SK-N-SH treated with all-trans-retinoic acid at 6 μM for 48 hours (cell line): ENCODE measurements at regions not wholly inside any gene's neighbourhood (a gene's known extent, or its start where the extent isn't known, plus 50 kb on each side); places are given as distances from the start of the nearest gene placed in this dataset.

Experiments
- ATAC-seq: fragments of 200-7000 bp; cut with Tn5 transposase; 3 replicates; pipeline ENCODE4 v1.9.1; 2020; ENCODE audit warnings: mild to moderate bottlenecking, moderate library complexity
- ARNTL ChIP-seq: fragments of 450-650 bp; formaldehyde crosslinking; IDR thresholded peaks from 2 replicates; pipeline ENCODE4 v1.5.0; 2020; ENCODE audit warnings: low read depth, mild to moderate bottlenecking, moderate library complexity, borderline replicate concordance
- BACH2 ChIP-seq: fragments of 250-450 bp; sonication (Bioruptor Pico); IDR thresholded peaks from 2 replicates; pipeline ENCODE4 v1.9.0; 2021; ENCODE audit warnings: mild to moderate bottlenecking, borderline replicate concordance
- CSDC2 ChIP-seq: fragments of 250-450 bp; sonication (Bioruptor Pico); IDR thresholded peaks from 2 replicates; pipeline ENCODE4 v1.5.0; 2020; ENCODE audit warnings: mild to moderate bottlenecking, moderate library complexity
- ESRRG ChIP-seq: fragments of 250-450 bp; sonication (Bioruptor Pico); IDR thresholded peaks from 2 replicates; pipeline ENCODE4 v1.6.1; 2021; ENCODE audit warnings: mild to moderate bottlenecking
- GLIS3 ChIP-seq: fragments of 250-450 bp; sonication (Bioruptor Pico); IDR thresholded peaks from 2 replicates; pipeline ENCODE4 v1.5.0; 2020; ENCODE audit warnings: mild to moderate bottlenecking, moderate library complexity
- ISL1 ChIP-seq: fragments of 250-450 bp; sonication (Bioruptor Pico); IDR thresholded peaks from 2 replicates; pipeline ENCODE4 v2.1.2; 2022; ENCODE audit warnings: mild to moderate bottlenecking, moderate library complexity
- OSR1 ChIP-seq: fragments of 250-450 bp; sonication (Bioruptor Pico); IDR thresholded peaks from 2 replicates; pipeline ENCODE4 v1.8.0; 2022; ENCODE audit warnings: moderate library complexity, mild to moderate bottlenecking, inconsistent platforms
- POU6F1 ChIP-seq: fragments of 250-450 bp; sonication (Bioruptor Pico); IDR thresholded peaks from 2 replicates; pipeline ENCODE4 v1.8.0; 2021; ENCODE audit warnings: low read depth, mild to moderate bottlenecking, moderate library complexity, borderline replicate concordance
- PPARA ChIP-seq: fragments of 250-450 bp; sonication (Bioruptor Pico); IDR thresholded peaks from 2 replicates; pipeline ENCODE4 v1.5.0; 2020; ENCODE audit warnings: mild to moderate bottlenecking, borderline replicate concordance
- RARB ChIP-seq: fragments of 250-450 bp; sonication (Bioruptor Pico); IDR thresholded peaks from 2 replicates; pipeline ENCODE4 v1.8.0; 2021; ENCODE audit warnings: mild to moderate bottlenecking, moderate library complexity
- SNAI2 ChIP-seq: fragments of 250-450 bp; sonication (Bioruptor Pico); IDR thresholded peaks from 2 replicates; pipeline ENCODE4 v1.5.0; 2020; ENCODE audit warnings: mild to moderate bottlenecking, moderate library complexity
- TCF4 ChIP-seq: fragments of 250-450 bp; sonication (Bioruptor Pico); IDR thresholded peaks from 2 replicates; pipeline ENCODE4 v1.8.0; 2021; ENCODE audit warnings: mild to moderate bottlenecking, moderate library complexity, borderline replicate concordance
- TOX ChIP-seq: fragments of 250-450 bp; sonication (Bioruptor Pico); IDR thresholded peaks from 2 replicates; pipeline ENCODE4 v1.8.0; 2021; ENCODE audit warnings: mild to moderate bottlenecking, moderate library complexity, borderline replicate concordance
- ZC3H10 ChIP-seq: fragments of 250-450 bp; sonication (Bioruptor Pico); IDR thresholded peaks from 2 replicates; pipeline ENCODE4 v1.5.1; 2021; ENCODE audit warnings: mild to moderate bottlenecking, moderate library complexity
- ZFP3 ChIP-seq: fragments of 250-450 bp; sonication (Bioruptor Pico); IDR thresholded peaks from 2 replicates; pipeline ENCODE4 v1.5.0; 2020; ENCODE audit warnings: mild to moderate bottlenecking, moderate library complexity
- ZFP30 ChIP-seq: fragments of 450-650 bp; formaldehyde crosslinking; IDR thresholded peaks from 2 replicates; pipeline ENCODE4 v1.5.0; 2022; ENCODE audit warnings: mild to moderate bottlenecking, moderate library complexity
- ZNF565 ChIP-seq: fragments of 450-650 bp; formaldehyde crosslinking; conservative IDR thresholded peaks from 2 replicates; pipeline ENCODE4 v1.5.0; 2020; ENCODE audit warnings: low read depth, mild to moderate bottlenecking, moderate library complexity
- ZNF70 ChIP-seq: fragments of 450-650 bp; formaldehyde crosslinking; IDR thresholded peaks from 2 replicates; pipeline ENCODE4 v1.5.0; 2020; ENCODE audit warnings: mild to moderate bottlenecking, moderate library complexity
- ZNF8 ChIP-seq: fragments of 450-650 bp; formaldehyde crosslinking; IDR thresholded peaks from 2 replicates; pipeline ENCODE4 v1.5.0; 2020; ENCODE audit warnings: mild to moderate bottlenecking, moderate library complexity
- TF ChIP-seq, protein P1 (sequence below): fragments of 250-450 bp; sonication (Bioruptor Pico); IDR thresholded peaks from 2 replicates; pipeline ENCODE4 v1.8.0; 2020; ENCODE audit warnings: mild to moderate bottlenecking, moderate library complexity, borderline replicate concordance
- TF ChIP-seq, protein P2 (sequence below): fragments of 250-450 bp; sonication (Bioruptor Pico); IDR thresholded peaks from 2 replicates; pipeline ENCODE4 v1.5.1; 2020; ENCODE audit warnings: low read depth, mild to moderate bottlenecking, moderate library complexity
- TF ChIP-seq, protein P3 (sequence below): fragments of 250-450 bp; sonication (Bioruptor Pico); IDR thresholded peaks from 2 replicates; pipeline ENCODE4 v1.5.1; 2021; ENCODE audit warnings: mild to moderate bottlenecking, moderate library complexity

DNA sequence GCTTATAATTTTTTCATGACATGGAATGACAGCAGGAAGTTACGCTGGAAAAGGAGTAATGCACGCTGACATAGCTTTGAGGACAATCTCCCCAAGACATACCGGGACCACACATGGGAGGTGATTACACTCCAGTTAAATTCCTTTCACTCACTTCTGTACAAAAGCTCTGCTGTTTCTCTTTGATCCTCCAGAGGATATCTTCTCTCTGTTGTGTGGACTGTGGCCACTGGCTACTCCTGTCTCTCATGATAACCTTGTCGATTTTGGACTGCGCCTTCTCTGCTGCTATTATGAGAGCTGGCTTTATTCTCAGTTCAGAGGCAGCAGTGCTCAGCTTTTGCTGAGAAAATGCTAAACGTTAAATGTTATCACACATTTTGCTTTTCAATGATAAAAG is 464.6 kb downstream of the FGF9 start:
- ATAC-seq: no peak
- TF ChIP-seq GLIS3 (no peak), ZC3H10 (CRISPR knock-in tag) (no peak), TOX (CRISPR knock-in tag) (no peak), CSDC2 (CRISPR knock-in tag) (no peak)
- TF ChIP-seq, protein P1, sequence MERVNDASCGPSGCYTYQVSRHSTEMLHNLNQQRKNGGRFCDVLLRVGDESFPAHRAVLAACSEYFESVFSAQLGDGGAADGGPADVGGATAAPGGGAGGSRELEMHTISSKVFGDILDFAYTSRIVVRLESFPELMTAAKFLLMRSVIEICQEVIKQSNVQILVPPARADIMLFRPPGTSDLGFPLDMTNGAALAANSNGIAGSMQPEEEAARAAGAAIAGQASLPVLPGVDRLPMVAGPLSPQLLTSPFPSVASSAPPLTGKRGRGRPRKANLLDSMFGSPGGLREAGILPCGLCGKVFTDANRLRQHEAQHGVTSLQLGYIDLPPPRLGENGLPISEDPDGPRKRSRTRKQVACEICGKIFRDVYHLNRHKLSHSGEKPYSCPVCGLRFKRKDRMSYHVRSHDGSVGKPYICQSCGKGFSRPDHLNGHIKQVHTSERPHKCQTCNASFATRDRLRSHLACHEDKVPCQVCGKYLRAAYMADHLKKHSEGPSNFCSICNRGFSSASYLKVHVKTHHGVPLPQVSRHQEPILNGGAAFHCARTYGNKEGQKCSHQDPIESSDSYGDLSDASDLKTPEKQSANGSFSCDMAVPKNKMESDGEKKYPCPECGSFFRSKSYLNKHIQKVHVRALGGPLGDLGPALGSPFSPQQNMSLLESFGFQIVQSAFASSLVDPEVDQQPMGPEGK (CRISPR knock-in tag): no peak
- TF ChIP-seq, protein P2, sequence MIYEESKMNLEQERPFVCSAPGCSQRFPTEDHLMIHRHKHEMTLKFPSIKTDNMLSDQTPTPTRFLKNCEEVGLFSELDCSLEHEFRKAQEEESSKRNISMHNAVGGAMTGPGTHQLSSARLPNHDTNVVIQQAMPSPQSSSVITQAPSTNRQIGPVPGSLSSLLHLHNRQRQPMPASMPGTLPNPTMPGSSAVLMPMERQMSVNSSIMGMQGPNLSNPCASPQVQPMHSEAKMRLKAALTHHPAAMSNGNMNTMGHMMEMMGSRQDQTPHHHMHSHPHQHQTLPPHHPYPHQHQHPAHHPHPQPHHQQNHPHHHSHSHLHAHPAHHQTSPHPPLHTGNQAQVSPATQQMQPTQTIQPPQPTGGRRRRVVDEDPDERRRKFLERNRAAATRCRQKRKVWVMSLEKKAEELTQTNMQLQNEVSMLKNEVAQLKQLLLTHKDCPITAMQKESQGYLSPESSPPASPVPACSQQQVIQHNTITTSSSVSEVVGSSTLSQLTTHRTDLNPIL (CRISPR knock-in tag): no peak

DNA sequence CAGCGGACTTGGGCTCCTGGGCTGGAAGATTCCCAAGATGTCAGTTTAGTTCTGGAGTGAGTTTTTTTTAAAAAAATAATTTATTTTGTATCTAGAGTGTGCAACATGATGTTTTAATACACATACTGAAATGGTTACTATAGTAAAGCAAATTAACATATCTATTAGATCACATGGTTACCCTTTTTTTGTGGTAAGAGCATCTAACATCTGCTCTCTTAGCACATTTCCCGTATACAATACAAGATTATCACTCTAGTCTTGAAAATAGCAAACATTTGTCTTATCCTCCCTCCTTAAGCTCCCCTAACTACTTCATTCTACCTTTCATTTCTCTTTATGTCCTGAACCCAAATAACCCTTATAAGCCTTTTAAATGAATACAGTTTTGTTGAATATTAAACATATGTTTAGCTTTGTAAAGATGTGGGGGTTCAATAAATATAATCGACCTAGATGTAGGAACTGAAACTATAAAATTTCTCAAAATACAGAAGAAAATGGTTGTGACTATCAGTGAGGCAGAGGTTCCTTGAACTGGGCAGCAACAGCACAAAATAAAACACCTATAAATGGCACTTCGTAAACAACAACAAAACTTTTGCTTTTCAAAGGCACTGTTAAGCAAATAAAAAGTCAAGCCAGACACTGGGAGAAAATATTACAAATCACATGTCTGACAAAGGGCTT is 466.6 kb downstream of the FGF9 start:
- TF ChIP-seq ZNF8 (CRISPR knock-in tag) (no peak), ZC3H10 (CRISPR knock-in tag) (no peak), ISL1 (CRISPR knock-in tag) (no peak), POU6F1 (CRISPR knock-in tag) (no peak), OSR1 (no peak), ZFP3 (no peak), RARB (no peak), ZNF565 (CRISPR knock-in tag) (no peak), ARNTL (CRISPR knock-in tag) (no peak), TCF4 (CRISPR knock-in tag) (no peak), BACH2 (no peak), SNAI2 (no peak), GLIS3 (no peak), CSDC2 (CRISPR knock-in tag) (no peak), ZFP30 (CRISPR knock-in tag) (no peak), ZNF70 (no peak), PPARA (CRISPR knock-in tag) (no peak), ESRRG (CRISPR knock-in tag) (no peak)
- TF ChIP-seq, protein P1 (CRISPR knock-in tag): no peak
- TF ChIP-seq, protein P3, sequence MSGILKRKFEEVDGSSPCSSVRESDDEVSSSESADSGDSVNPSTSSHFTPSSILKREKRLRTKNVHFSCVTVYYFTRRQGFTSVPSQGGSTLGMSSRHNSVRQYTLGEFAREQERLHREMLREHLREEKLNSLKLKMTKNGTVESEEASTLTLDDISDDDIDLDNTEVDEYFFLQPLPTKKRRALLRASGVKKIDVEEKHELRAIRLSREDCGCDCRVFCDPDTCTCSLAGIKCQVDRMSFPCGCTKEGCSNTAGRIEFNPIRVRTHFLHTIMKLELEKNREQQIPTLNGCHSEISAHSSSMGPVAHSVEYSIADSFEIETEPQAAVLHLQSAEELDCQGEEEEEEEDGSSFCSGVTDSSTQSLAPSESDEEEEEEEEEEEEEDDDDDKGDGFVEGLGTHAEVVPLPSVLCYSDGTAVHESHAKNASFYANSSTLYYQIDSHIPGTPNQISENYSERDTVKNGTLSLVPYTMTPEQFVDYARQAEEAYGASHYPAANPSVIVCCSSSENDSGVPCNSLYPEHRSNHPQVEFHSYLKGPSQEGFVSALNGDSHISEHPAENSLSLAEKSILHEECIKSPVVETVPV (CRISPR knock-in tag): no peak
- no peak for ATAC-seq

DNA sequence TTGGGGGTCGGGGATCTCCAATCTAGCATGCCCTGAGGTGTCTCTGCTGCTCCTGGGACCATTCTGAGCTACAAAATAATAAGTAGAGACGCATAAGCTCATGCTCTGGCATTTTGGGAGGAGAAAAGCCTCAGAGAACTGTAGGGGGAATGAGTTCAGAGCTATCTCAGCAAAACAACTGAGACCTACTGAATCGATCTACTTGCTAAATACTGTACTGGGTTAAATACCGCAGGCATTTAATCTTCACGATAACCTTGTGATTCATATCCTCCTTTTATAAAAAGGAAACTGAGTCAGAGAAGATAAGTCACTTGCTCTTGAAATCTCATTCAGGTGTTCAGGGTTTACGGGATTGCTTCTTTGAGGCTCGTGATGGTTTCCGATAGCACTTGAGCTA is 468.1 kb downstream of the FGF9 start:
- TF ChIP-seq CSDC2 (CRISPR knock-in tag) (no peak), TCF4 (CRISPR knock-in tag) (no peak)
- TF ChIP-seq, protein P3 (CRISPR knock-in tag): no peak
- ATAC-seq: no peak
